AG20443 (cell line): ENCODE measurements at regions not wholly inside any gene's neighbourhood (a gene's known extent, or its start where the extent isn't known, plus 50 kb on each side); places are given as distances from the start of the nearest gene placed in this dataset.

ENCODE experiments used
- DNase-seq: peaks from one replicate; pipeline ENCODE4 v3.0.0; 2012; ENCODE audit warnings: low spot score, mixed read lengths

GRCh38 chr5:167898361-167899042, 392.9 kb upstream of the WWC1 start:
- peak; percentile 17 for DNase-seq

GRCh38 chr5:167899490-167900070, 391.9 kb upstream of the WWC1 start:
- DNase-seq: peak; percentile 20

- DNase-seq: no peak
These were observed 391.0 kb upstream of the WWC1 start for GRCh38 chr5:167900340-167900935.

GRCh38 chr5:167902298-167902697, 389.1 kb upstream of the WWC1 start:
- DNase-seq: no peak

GRCh38 chr5:167903243-167903642, 388.2 kb upstream of the WWC1 start:
- DNase-seq: no peak

GRCh38 chr5:167903659-167904058, 387.8 kb upstream of the WWC1 start:
- no peak for DNase-seq

- DNase-seq: no peak
These were observed 385.3 kb upstream of the WWC1 start for GRCh38 chr5:167905919-167906853.

GRCh38 chr5:167908606-167909005, 382.8 kb upstream of the WWC1 start:
- DNase-seq: no peak

- DNase-seq: no peak
These were observed 378.3 kb upstream of the WWC1 start for GRCh38 chr5:167912941-167913665.

GRCh38 chr5:167915237-167915636, 376.2 kb upstream of the WWC1 start:
- DNase-seq: no peak

GRCh38 chr5:167916261-167916691, 375.2 kb upstream of the WWC1 start:
- DNase-seq: peak; percentile 22

- DNase-seq: peak; percentile 76
These were observed 374.7 kb upstream of the WWC1 start for GRCh38 chr5:167916706-167917105.

- DNase-seq: no peak
These were observed 373.1 kb upstream of the WWC1 start for GRCh38 chr5:167918184-167918812.

- no peak for DNase-seq
These were observed 372.5 kb upstream of the WWC1 start for GRCh38 chr5:167918813-167919483.

- no peak for DNase-seq
These were observed 370.9 kb upstream of the WWC1 start for GRCh38 chr5:167920589-167920988.

GRCh38 chr5:167921796-167922195, 369.6 kb upstream of the WWC1 start:
- DNase-seq: no peak

- no peak for DNase-seq
These were observed 368.0 kb upstream of the WWC1 start for GRCh38 chr5:167923396-167923795.

GRCh38 chr5:167929841-167930240, 361.6 kb upstream of the WWC1 start:
- DNase-seq: no peak

- DNase-seq: peak; percentile 21
These were observed 356.9 kb upstream of the WWC1 start for GRCh38 chr5:167934551-167934971.

- DNase-seq: no peak
These were observed 355.4 kb upstream of the WWC1 start for GRCh38 chr5:167936022-167936421.
